Skeletal muscle tissue (tissue), 3 donors: ENCODE measurements at regions not wholly inside any gene's neighbourhood (a gene's known extent, or its start where the extent isn't known, plus 50 kb on each side); places are given as distances from the start of the nearest gene placed in this dataset.
"Not testable (repeated sequence)": the region's sequence is repeated elsewhere in the genome, so short reads cannot be mapped to it uniquely, and the experiment has no call there.

ENCODE experiments used
- H3K27ac ChIP-seq: one replicate; pipeline ENCODE4 v1.7.0; 2013; ENCODE audit warnings: mild to moderate bottlenecking, low read depth, low read length, inconsistent platforms
- H3K27me3 ChIP-seq, 3 donors: one replicate each; pipeline ENCODE4 v1.7.0; 2013; ENCODE audit warnings: low read length in 3 of 3; ENCODE audit not compliant: control insufficient read depth in 3 of 3, insufficient read depth in 3 of 3
- H3K36me3 ChIP-seq, 3 donors: one replicate each; pipeline ENCODE4 v1.7.0; 2013; ENCODE audit warnings: low read length in 3 of 3; ENCODE audit not compliant: control insufficient read depth in 3 of 3, insufficient read depth in 3 of 3
- H3K4me1 ChIP-seq, 3 donors: one replicate each; pipeline ENCODE4 v1.7.0; 2013; ENCODE audit warnings: low read length in 3 of 3, mild to moderate bottlenecking in 3 of 3; ENCODE audit not compliant: control insufficient read depth in 3 of 3, insufficient read depth in 3 of 3
- H3K4me3 ChIP-seq, 3 donors: one replicate each; pipeline ENCODE4 v1.7.0; 2013; ENCODE audit warnings: low read length in 3 of 3
- H3K9ac ChIP-seq, 3 donors: one replicate each; pipeline ENCODE4 v1.7.0; 2013; ENCODE audit warnings: low read length in 3 of 3, mild to moderate bottlenecking in 3 of 3, moderate library complexity in 2 of 3, low read depth in 1 of 3
- H3K9me3 ChIP-seq, 3 donors: one replicate each; pipeline ENCODE4 v1.7.0; 2013; ENCODE audit warnings: low read length in 3 of 3; ENCODE audit not compliant: control insufficient read depth in 3 of 3
- donor health status: Osteomylitis.

- Histone ChIP-seq H3K4me1 (no peaks in the 10 kb centered on the region), H3K4me3 (no peak overlapping the region), H3K27ac (no peak overlapping the region), H3K36me3 (no peaks in the 10 kb centered on the region), H3K9me3 (no peaks in the 10 kb centered on the region), H3K27me3 (no peaks in the 10 kb centered on the region), H3K9ac (no peak overlapping the region)
Measured at GRCh38 chr3:176850498-176850897, 346.8 kb downstream of the TBL1XR1 start.

GRCh38 chr3:176848431-176849214 lies 348.7 kb downstream of the TBL1XR1 start:
- Histone ChIP-seq H3K4me1 (no peaks in the 10 kb centered on the region), H3K36me3 (no peaks in the 10 kb centered on the region), H3K27ac (no peak overlapping the region), H3K27me3 (no peaks in the 10 kb centered on the region), H3K9ac (no peak overlapping the region), H3K9me3 (no peaks in the 10 kb centered on the region), H3K4me3 (no peak overlapping the region)

GRCh38 chr3:176842914-176843313 lies 354.4 kb downstream of the TBL1XR1 start:
- Histone ChIP-seq H3K4me1 (peaks cover 0 to 9% (median 7%) of the 10 kb centered on the region in 3 donors), H3K27me3 (no peaks in the 10 kb centered on the region), H3K27ac (no peak overlapping the region), H3K9me3 (no peaks in the 10 kb centered on the region), H3K4me3 (no peak overlapping the region), H3K9ac (no peak overlapping the region), H3K36me3 (no peaks in the 10 kb centered on the region)

- no peaks in the 10 kb centered on the region for H3K9me3 ChIP-seq
- no peak overlapping the region for H3K9ac ChIP-seq
- H3K36me3 ChIP-seq: no peaks in the 10 kb centered on the region
- H3K27ac ChIP-seq: no peak overlapping the region
- no peaks in the 10 kb centered on the region for H3K27me3 ChIP-seq
- H3K4me1 ChIP-seq: peaks cover 0 to 9% (median 7%) of the 10 kb centered on the region in 3 donors
- no peak overlapping the region for H3K4me3 ChIP-seq
Measured at GRCh38 chr3:176840641-176841286, 356.5 kb downstream of the TBL1XR1 start.

GRCh38 chr3:176839901-176840300 lies 357.4 kb downstream of the TBL1XR1 start:
- Histone ChIP-seq H3K27ac (no peak overlapping the region), H3K9me3 (no peaks in the 10 kb centered on the region), H3K9ac (no peak overlapping the region), H3K4me1 (peaks cover 0 to 9% (median 7%) of the 10 kb centered on the region in 3 donors), H3K4me3 (no peak overlapping the region), H3K36me3 (no peaks in the 10 kb centered on the region), H3K27me3 (no peaks in the 10 kb centered on the region)

GRCh38 chr3:176839466-176839865 lies 357.8 kb downstream of the TBL1XR1 start:
- H3K27ac ChIP-seq: no peak overlapping the region
- no peaks in the 10 kb centered on the region for H3K36me3 ChIP-seq
- no peaks in the 10 kb centered on the region for H3K27me3 ChIP-seq
- no peak overlapping the region for H3K9ac ChIP-seq
- H3K9me3 ChIP-seq: no peaks in the 10 kb centered on the region
- peaks cover 0 to 9% (median 7%) of the 10 kb centered on the region in 3 donors for H3K4me1 ChIP-seq
- H3K4me3 ChIP-seq: no peak overlapping the region

- not testable (repeated sequence) for H3K36me3 ChIP-seq, H3K27ac ChIP-seq, H3K4me3 ChIP-seq, H3K4me1 ChIP-seq, H3K27me3 ChIP-seq, H3K9me3 ChIP-seq, H3K9ac ChIP-seq
Measured at GRCh38 chr3:176827244-176827643, 370.0 kb downstream of the TBL1XR1 start.

- no peak overlapping the region for H3K27ac ChIP-seq
- H3K36me3 ChIP-seq: no peaks in the 10 kb centered on the region
- H3K4me1 ChIP-seq: no peaks in the 10 kb centered on the region
- no peak overlapping the region for H3K9ac ChIP-seq
- no peaks in the 10 kb centered on the region for H3K9me3 ChIP-seq
- no peaks in the 10 kb centered on the region for H3K27me3 ChIP-seq
- no peak overlapping the region for H3K4me3 ChIP-seq
Measured at GRCh38 chr3:176824811-176825210, 372.5 kb downstream of the TBL1XR1 start.

- no peak overlapping the region for H3K9ac ChIP-seq
- no peak overlapping the region for H3K4me3 ChIP-seq
- no peak overlapping the region for H3K27ac ChIP-seq
- no peaks in the 10 kb centered on the region for H3K36me3 ChIP-seq
- no peaks in the 10 kb centered on the region for H3K4me1 ChIP-seq
- H3K27me3 ChIP-seq: no peaks in the 10 kb centered on the region
- H3K9me3 ChIP-seq: no peaks in the 10 kb centered on the region
Measured at GRCh38 chr3:176820764-176821163, 376.5 kb downstream of the TBL1XR1 start.

GRCh38 chr3:176816937-176817336 lies 380.3 kb downstream of the TBL1XR1 start:
- Histone ChIP-seq H3K27ac (no peak overlapping the region), H3K36me3 (no peaks in the 10 kb centered on the region), H3K27me3 (no peaks in the 10 kb centered on the region), H3K9ac (no peak overlapping the region), H3K4me3 (no peak overlapping the region), H3K9me3 (no peaks in the 10 kb centered on the region), H3K4me1 (no peaks in the 10 kb centered on the region)
